Heart right ventricle (tissue), 16 donors: ENCODE measurements at regions not wholly inside any gene's neighbourhood (a gene's known extent, or its start where the extent isn't known, plus 50 kb on each side); places are given as distances from the start of the nearest gene placed in this dataset.
"Not testable (repeated sequence)": the region's sequence is repeated elsewhere in the genome, so short reads cannot be mapped to it uniquely, and the experiment has no call there.

ENCODE experiments used
- ATAC-seq, 8 donors: fragments of 200-7000 bp; cut with Tn5 transposase; one replicate each; pipeline ENCODE4 v1.9.1; 2020; ENCODE audit warnings: mild to moderate bottlenecking in 8 of 8, moderate library complexity in 8 of 8, moderate number of reproducible peaks in 1 of 8
- DNase-seq, 2 donors: peaks; one replicate each; pipeline ENCODE4 v3.0.0-alpha.2; 2020
- H3K27ac ChIP-seq, 10 donors: fragments of 200-600 bp; sonication (generic) in 2 of 10; one replicate each; pipeline versions ENCODE4 v1.5.0 to v1.8.0; 2020 to 2022; ENCODE audit warnings: mild to moderate bottlenecking in 3 of 10
- H3K27me3 ChIP-seq, 7 donors: fragments of 200-600 bp; one replicate each; pipeline ENCODE4 v1.8.0; 2021 to 2022; ENCODE audit warnings: mild to moderate bottlenecking in 2 of 7
- H3K36me3 ChIP-seq, 9 donors: fragments of 200-600 bp; sonication (generic) in 1 of 9; one replicate each; pipeline versions ENCODE4 v1.5.0 to v1.8.0; 2020 to 2022; ENCODE audit warnings: mild to moderate bottlenecking in 2 of 9
- H3K4me1 ChIP-seq, 9 donors: fragments of 200-600 bp; sonication (generic) in 1 of 9; one replicate each; pipeline versions ENCODE4 v1.5.0 to v1.8.0; 2020 to 2022; ENCODE audit warnings: mild to moderate bottlenecking in 4 of 9
- H3K4me3 ChIP-seq, 10 donors: fragments of 200-600 bp; sonication (generic) in 2 of 10; one replicate each; pipeline versions ENCODE4 v1.5.0 to v1.8.0; 2020 to 2022; ENCODE audit warnings: mild to moderate bottlenecking in 7 of 10, moderate library complexity in 2 of 10
- H3K9me3 ChIP-seq, 11 donors: fragments of 200-600 bp in 10 of 11; sonication (generic) in 2 of 11; one replicate each; pipeline versions ENCODE4 v1.5.0 to v1.8.0; 2013 to 2022; ENCODE audit warnings: mild to moderate bottlenecking in 2 of 11, control low read depth in 1 of 11, moderate library complexity in 1 of 11
- CTCF ChIP-seq, 9 donors: fragments of 200-600 bp; sonication (generic) in 2 of 9; IDR thresholded peaks; one replicate each; pipeline versions ENCODE4 v1.5.0 to v1.8.0; 2021 to 2022; ENCODE audit warnings: antibody characterized with exemption in 9 of 9, mild to moderate bottlenecking in 5 of 9, moderate library complexity in 1 of 9
- WGBS, 2 donors: extraction: QIAGEN DNeasy Blood & Tissue Kit; methylation state at CpG; one replicate each; pipeline ENCODE4 v1.1.7; 2013; ENCODE audit warnings: inconsistent platforms in 1 of 2; 5-methylcytosine and 5-hydroxymethylcytosine counted together
- intact Hi-C, 10 donors: fragments of 100-400 bp; cut with DNase I; formaldehyde crosslinking; loops; one replicate each; pipeline versions ENCODE4 v1.11.1 to v1.14.2; 2022
- donor health status: Arrhythmogenic right ventricular cardiomyopathy.
- donor health status: ischemic (EF 13 %, LVEDD 7.1; RV severe dilation, severe dysfunction).
- donor health status: healthy with polysubstance abuse.
- donor health status: DM: no; HTN: yes; CAD: no.
- donor health status: DM: no; HTN: no; CAD: no.
- donor health status: ischemic (EF 25% LVEDD 6.9; RV normal size, moderate dysfunction).
- donor health status: ischemic (EF 25% LVEDD 5.7; RV mildly dilated, moderate dysfunction).
- donor health status: healthy.
- donor health status: DM: yes; HTN: yes; CAD: no.
- donor health status: Ischemic cardiomyopathy.
- donor health status: ischemic (EF 35%, LVEDD 5.7; RV mildly dilated, moderate dysfunction).
- donor health status: nonischemic (EF 11% LVEDD 7.7; RV severe dilation, severe dysfunction).
- donor health status: DM: yes; HTN: yes; CAD: no.
- donor health status: PGD.
- donor health status: ischemic (EF 29% LVEDD 5.4; RV normal size, mild dysfunction).
- donor health status: nonischemic (EF 23%, LVEDD 6.1; RV moderate dilation, normal function).

DNA sequence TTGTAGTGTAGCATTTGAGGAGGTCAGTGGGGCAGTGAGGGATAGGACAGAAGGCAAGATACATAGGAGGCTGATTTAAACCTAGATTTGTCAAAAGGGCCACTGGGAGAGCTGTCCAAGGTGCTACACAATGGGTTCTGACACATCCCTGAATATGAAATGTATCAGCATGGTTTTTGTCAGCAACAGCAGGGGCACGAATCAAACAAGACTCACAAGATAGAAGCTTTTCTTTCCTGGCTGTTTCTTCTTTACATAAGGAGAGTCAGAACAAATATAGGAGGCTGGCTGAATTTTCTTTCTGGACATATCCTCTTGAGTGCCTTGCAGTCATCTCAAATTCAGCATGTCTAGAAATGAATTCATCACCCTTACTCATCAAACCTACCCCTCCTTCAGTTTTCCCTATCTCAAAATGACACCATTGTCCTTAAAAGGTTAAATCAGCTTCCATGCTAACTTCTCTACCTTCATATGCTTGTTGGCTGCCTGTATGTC lies 130.5 kb downstream of the NPIPB5 start:
- peaks cover 0 to 16% (median 7%) of the 10 kb centered on the region in 11 donors for H3K9me3 ChIP-seq
- ATAC-seq (no peak), DNase-seq (no peak)
- H3K27me3 ChIP-seq: peaks cover 0 to 58% (median 30%) of the 10 kb centered on the region in 7 donors
- no peak overlapping the region for H3K4me3 ChIP-seq
- no peak for TF ChIP-seq CTCF (IDR thresholded peaks at IDR 0.05)
- intact Hi-C loops: no loop called here
- H3K4me1 ChIP-seq: no peaks in the 10 kb centered on the region
- no peaks in the 10 kb centered on the region for H3K36me3 ChIP-seq
- H3K27ac ChIP-seq: no peak overlapping the region
- 27 to 28% methylated on average over 1 of the region's 1 CpG for WGBS, 2 donors

- TF ChIP-seq CTCF (IDR thresholded peaks at IDR 0.05): no peak
- 68 to 72% methylated on average over 9 of the region's 9 CpGs for whole genome bisulfite sequencing, 2 donors
- no peak for ATAC-seq
Observed at GRCh38 chr16:22642416-22643088, 131.9 kb downstream of the NPIPB5 start.

DNA sequence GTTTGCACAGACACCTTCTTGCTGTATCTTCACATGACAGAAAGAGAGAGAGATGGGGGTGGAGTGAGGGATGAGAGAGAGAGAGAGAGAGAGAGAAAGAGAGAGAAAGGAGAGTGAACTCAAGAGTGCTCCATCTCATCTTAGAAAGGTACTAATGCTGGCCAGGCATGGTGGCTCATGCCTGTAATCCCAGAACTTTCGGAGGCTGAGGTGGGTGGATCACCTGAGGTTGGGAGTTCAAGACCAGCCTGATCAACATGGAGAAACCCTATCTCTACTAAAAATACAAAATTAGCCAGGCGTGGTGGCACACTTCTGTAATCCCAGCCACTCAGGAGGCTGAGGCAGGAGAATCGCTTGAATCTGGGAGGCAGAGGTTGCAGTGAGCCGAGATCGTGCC lies 132.5 kb downstream of the NPIPB5 start:
- DNase-seq, H3K9me3 ChIP-seq, ATAC-seq, H3K4me3 ChIP-seq, H3K4me1 ChIP-seq, H3K27ac ChIP-seq, intact Hi-C loops, H3K36me3 ChIP-seq: not testable (repeated sequence)
- WGBS, 2 donors: 87 to 94% methylated on average over 5 of the region's 5 CpGs
- H3K27me3 ChIP-seq: peaks cover 0 to 60% (median 42%) of the 10 kb centered on the region in 7 donors

More at GRCh38 chr16:22642416-22643088, 131.9 kb downstream of the NPIPB5 start:
- no peaks in the 10 kb centered on the region for H3K4me1 ChIP-seq
- H3K9me3 ChIP-seq: peaks cover 0 to 11% (median 2%) of the 10 kb centered on the region in 11 donors
- no peaks in the 10 kb centered on the region for H3K36me3 ChIP-seq
- intact Hi-C loops: no loop called here
- no peak for DNase-seq
- H3K27me3 ChIP-seq: peaks cover 0 to 59% (median 35%) of the 10 kb centered on the region in 7 donors
- H3K27ac ChIP-seq: no peak overlapping the region
- H3K4me3 ChIP-seq: no peak overlapping the region

DNA sequence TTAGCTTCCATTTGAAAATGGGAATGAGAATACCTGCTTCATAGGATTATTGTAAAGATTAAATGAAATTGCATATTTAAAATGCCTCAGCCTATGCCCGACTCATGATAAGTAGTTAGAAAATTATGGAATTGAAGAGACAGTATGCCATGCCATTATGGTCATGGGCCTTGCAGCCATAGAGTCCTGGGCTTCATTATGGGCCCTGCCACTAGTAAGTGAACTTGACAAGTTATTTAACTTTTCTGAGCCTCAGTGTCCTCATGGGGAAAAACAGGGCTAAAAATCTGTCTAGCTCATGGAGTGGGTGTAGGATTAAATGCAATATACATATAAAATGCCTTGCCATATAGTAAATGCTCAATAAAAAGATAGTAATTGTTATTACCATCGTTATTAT lies 133.2 kb downstream of the NPIPB5 start:
- Histone ChIP-seq H3K9me3 (peaks cover 0 to 7% (median 0%) of the 10 kb centered on the region in 11 donors), H3K27me3 (peaks cover 0 to 58% (median 46%) of the 10 kb centered on the region in 7 donors), H3K27ac (no peak overlapping the region), H3K4me3 (no peak overlapping the region), H3K4me1 (no peaks in the 10 kb centered on the region), H3K36me3 (no peaks in the 10 kb centered on the region)
- ATAC-seq (no peak), DNase-seq (no peak)
- intact Hi-C loops: no loop called here
- 72 to 77% methylated on average over 2 of the region's 2 CpGs for WGBS, 2 donors
- no peak for TF ChIP-seq CTCF (IDR thresholded peaks at IDR 0.05)

DNA sequence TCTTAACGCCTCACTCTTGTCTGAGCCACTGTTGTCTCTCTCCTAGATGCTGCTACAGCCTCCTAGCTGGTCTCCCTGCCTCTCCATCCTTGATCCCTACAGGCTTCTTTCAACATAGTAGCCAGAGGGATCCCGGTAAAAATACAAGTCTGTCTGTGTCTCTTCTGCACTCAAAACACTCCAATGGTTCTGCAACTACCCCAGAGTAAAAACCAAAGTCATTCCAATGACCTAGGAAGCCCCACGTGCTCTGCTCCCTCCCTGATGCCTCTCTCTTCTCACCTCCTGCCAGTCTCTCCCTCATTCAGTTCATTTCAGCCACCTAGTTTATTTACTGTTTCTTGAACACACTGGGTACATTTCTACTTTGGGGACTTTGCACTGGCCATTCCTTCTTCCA lies 135.2 kb downstream of the NPIPB5 start:
- no peak overlapping the region for H3K4me3 ChIP-seq
- ATAC-seq: no peak
- no peak for TF ChIP-seq CTCF (IDR thresholded peaks at IDR 0.05)
- no peaks in the 10 kb centered on the region for H3K4me1 ChIP-seq
- no peak overlapping the region for H3K27ac ChIP-seq
- 60 to 62% methylated on average over 3 of the region's 3 CpGs for WGBS, 2 donors
- H3K27me3 ChIP-seq: peaks cover 0 to 75% (median 44%) of the 10 kb centered on the region in 7 donors
- H3K9me3 ChIP-seq: peaks cover 0 to 7% (median 0%) of the 10 kb centered on the region in 11 donors
- H3K36me3 ChIP-seq: no peaks in the 10 kb centered on the region
- intact Hi-C loops: no loop called here
- DNase-seq: no peak
